ENCODE measurements at regions not wholly inside any gene's neighbourhood (a gene's known extent, or its start where the extent isn't known, plus 50 kb on each side); places are given as distances from the start of the nearest gene placed in this dataset.

GRCh38 chr10:118246332-118247295 is 95.5 kb downstream of the FAM204A start:
- Histone ChIP-seq H3K4me3 (ENCODE audit: low read length) (no peak overlapping the region), H3K36me3 (ENCODE audit: insufficient read depth, low read length) (no peaks in the 10 kb centered on the region), H3K27me3 (ENCODE audit: control insufficient read depth, insufficient read depth, low read length) (peaks cover 64% of the 10 kb centered on the region), H3K9me3 (replicated peaks; ENCODE audit: low read length) (no peaks in the 10 kb centered on the region), H3K9ac (ENCODE audit: low read depth, low read length) (no peak overlapping the region), H3K4me2 (ENCODE audit: low read length) (no peak overlapping the region), H3K4me1 (ENCODE audit: control insufficient read depth, insufficient read depth, low read length) (no peaks in the 10 kb centered on the region)

GRCh38 chr10:118243907-118244306 is 98.2 kb downstream of the FAM204A start:
- no peaks in the 10 kb centered on the region for H3K9me3 ChIP-seq (replicated peaks; ENCODE audit: low read length)
- H3K4me2 ChIP-seq (ENCODE audit: low read length) = no peak overlapping the region
- no peaks in the 10 kb centered on the region for H3K36me3 ChIP-seq (ENCODE audit: insufficient read depth, low read length)
- peaks cover 75% of the 10 kb centered on the region for H3K27me3 ChIP-seq (ENCODE audit: control insufficient read depth, insufficient read depth, low read length)
- no peaks in the 10 kb centered on the region for H3K4me1 ChIP-seq (ENCODE audit: control insufficient read depth, insufficient read depth, low read length)
- no peak overlapping the region for H3K9ac ChIP-seq (ENCODE audit: low read depth, low read length)
- H3K4me3 ChIP-seq (ENCODE audit: low read length) = no peak overlapping the region

DNA sequence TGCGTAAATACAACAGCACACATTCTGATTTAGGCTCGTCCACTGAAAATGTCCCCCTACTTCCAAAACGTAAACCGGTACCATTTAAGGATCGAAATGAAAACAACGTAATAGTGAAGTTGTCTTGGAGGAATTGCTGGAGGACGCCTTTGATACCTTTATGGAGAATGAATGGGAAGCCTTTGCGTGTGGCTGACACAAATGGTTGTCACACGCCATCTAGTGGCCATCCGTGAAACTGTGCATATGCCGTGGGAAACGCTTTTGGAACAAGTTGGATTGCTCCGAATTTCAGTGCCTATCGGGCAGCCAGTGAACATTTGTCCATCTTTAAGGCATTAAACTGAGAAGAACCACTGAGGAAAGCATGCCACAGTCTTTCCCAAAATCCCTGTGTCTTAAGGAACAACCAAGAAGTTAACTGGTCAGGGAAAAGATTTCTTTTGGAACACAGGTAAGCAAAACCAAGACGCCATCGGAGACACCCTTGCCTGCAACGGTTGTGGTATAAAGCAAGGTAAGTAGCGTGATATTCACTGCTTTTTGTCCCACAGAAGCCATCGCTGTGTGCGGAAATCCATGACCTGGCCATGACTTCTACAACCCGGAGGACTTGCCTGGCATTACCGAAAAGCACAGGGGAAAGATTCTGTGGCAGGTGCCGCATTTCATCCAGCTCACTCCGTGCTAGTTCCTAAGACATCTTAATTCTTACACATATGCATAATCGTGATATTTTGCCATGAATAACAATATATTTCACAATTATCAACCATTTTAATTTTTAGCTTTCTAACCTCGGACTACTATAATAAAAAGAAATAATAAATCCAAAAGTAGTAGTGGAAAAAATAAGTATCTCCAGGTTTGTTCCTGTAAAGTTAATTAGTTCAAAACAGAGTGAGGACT is 100.6 kb downstream of the FAM204A start:
- no peaks in the 10 kb centered on the region for H3K9me3 ChIP-seq (replicated peaks; ENCODE audit: low read length)
- H3K9ac ChIP-seq (ENCODE audit: low read depth, low read length) = no peak overlapping the region
- no peak overlapping the region for H3K4me3 ChIP-seq (ENCODE audit: low read length)
- no peak overlapping the region for H3K4me2 ChIP-seq (ENCODE audit: low read length)
- H3K36me3 ChIP-seq (ENCODE audit: insufficient read depth, low read length) = no peaks in the 10 kb centered on the region
- H3K4me1 ChIP-seq (ENCODE audit: control insufficient read depth, insufficient read depth, low read length) = no peaks in the 10 kb centered on the region
- peaks cover 63% of the 10 kb centered on the region for H3K27me3 ChIP-seq (ENCODE audit: control insufficient read depth, insufficient read depth, low read length)

DNA sequence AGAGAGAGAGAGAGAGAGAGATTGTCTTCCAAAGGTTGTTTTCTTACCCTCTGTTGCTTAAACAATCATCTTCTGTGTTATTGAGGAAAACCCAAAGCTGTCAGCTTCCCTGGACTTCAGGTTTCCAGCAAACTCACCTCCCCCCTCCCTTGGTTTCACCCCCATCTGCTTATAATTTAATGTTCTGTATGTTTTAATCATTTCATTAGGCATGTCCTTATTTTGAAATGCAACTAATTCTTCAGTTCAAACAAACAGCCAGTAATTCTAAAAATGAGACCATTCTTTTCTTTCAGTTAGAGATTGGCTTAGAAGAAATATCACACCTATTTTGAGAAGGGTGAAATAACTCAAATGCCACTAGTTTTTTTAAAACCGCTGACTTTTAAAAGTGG is 102.9 kb downstream of the FAM204A start:
- Histone ChIP-seq H3K36me3 (ENCODE audit: insufficient read depth, low read length) (no peaks in the 10 kb centered on the region), H3K4me1 (ENCODE audit: control insufficient read depth, insufficient read depth, low read length) (no peaks in the 10 kb centered on the region), H3K27me3 (ENCODE audit: control insufficient read depth, insufficient read depth, low read length) (peaks cover 57% of the 10 kb centered on the region), H3K9me3 (replicated peaks; ENCODE audit: low read length) (no peaks in the 10 kb centered on the region), H3K4me3 (ENCODE audit: low read length) (no peak overlapping the region), H3K4me2 (ENCODE audit: low read length) (no peak overlapping the region), H3K9ac (ENCODE audit: low read depth, low read length) (no peak overlapping the region)

- Histone ChIP-seq H3K4me1 (ENCODE audit: control insufficient read depth, insufficient read depth, low read length) (no peaks in the 10 kb centered on the region), H3K4me3 (ENCODE audit: low read length) (no peak overlapping the region), H3K4me2 (ENCODE audit: low read length) (no peak overlapping the region), H3K9me3 (replicated peaks; ENCODE audit: low read length) (no peaks in the 10 kb centered on the region), H3K36me3 (ENCODE audit: insufficient read depth, low read length) (no peaks in the 10 kb centered on the region), H3K9ac (ENCODE audit: low read depth, low read length) (no peak overlapping the region), H3K27me3 (ENCODE audit: control insufficient read depth, insufficient read depth, low read length) (peaks cover 52% of the 10 kb centered on the region)
These were observed 103.4 kb downstream of the FAM204A start for GRCh38 chr10:118238573-118239235.

- H3K9ac ChIP-seq (ENCODE audit: low read depth, low read length) = no peak overlapping the region
- no peaks in the 10 kb centered on the region for H3K9me3 ChIP-seq (replicated peaks; ENCODE audit: low read length)
- H3K36me3 ChIP-seq (ENCODE audit: insufficient read depth, low read length) = no peaks in the 10 kb centered on the region
- H3K27me3 ChIP-seq (ENCODE audit: control insufficient read depth, insufficient read depth, low read length) = peaks cover 44% of the 10 kb centered on the region
- H3K4me1 ChIP-seq (ENCODE audit: control insufficient read depth, insufficient read depth, low read length) = no peaks in the 10 kb centered on the region
- no peak overlapping the region for H3K4me2 ChIP-seq (ENCODE audit: low read length)
- no peak overlapping the region for H3K4me3 ChIP-seq (ENCODE audit: low read length)
These were observed 104.2 kb downstream of the FAM204A start for GRCh38 chr10:118237930-118238329.

DNA sequence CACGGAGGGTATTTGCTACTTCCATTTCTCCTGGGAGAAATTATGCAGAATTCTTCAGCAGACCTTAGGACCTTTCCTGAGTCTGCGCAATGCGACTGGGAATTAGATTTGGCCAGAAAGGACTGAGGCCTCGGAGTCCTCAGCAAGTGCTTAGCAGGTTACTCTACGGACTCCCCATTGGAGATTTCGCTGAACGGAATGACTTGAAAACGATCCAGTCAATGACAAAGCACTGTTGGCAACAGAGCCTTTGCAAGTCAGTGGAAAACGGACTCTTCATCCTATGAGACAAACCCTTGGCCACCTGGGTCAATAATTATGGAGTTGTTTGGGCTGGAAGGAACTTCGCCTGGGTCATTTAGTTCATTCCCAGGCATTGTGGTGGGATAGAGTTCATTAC is 107.4 kb downstream of the FAM204A start:
- Histone ChIP-seq H3K36me3 (ENCODE audit: insufficient read depth, low read length) (no peaks in the 10 kb centered on the region), H3K4me1 (ENCODE audit: control insufficient read depth, insufficient read depth, low read length) (no peaks in the 10 kb centered on the region), H3K27me3 (ENCODE audit: control insufficient read depth, insufficient read depth, low read length) (peaks cover 20% of the 10 kb centered on the region)

DNA sequence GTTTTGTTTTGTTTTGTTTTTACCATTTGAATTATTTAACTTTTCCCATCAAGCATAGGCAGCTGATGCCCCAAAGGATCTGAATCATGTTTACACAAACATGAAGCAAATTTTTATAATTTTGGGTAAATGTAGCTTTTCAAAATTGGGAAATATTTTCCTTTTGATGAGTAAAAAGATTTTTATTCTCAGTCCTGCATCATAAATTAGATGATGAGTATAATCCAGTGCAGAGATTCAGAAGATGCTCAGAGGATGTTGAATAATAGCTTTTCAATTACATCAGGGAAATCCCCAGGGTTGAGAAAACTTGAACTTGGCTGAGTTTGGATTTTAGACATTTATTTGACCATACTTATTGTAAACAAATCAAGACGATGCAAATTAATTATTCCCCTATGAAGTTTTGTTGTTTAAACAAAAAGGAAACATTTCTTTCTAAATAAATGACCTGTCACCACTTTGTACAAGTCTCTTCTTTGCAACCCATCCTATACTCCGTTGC is 121.7 kb downstream of the FAM204A start:
- no peak overlapping the region for H3K4me3 ChIP-seq (ENCODE audit: low read length)
- H3K27me3 ChIP-seq (ENCODE audit: control insufficient read depth, insufficient read depth, low read length) = no peaks in the 10 kb centered on the region
- H3K36me3 ChIP-seq (ENCODE audit: insufficient read depth, low read length) = no peaks in the 10 kb centered on the region
- no peak overlapping the region for H3K4me2 ChIP-seq (ENCODE audit: low read length)
- no peaks in the 10 kb centered on the region for H3K4me1 ChIP-seq (ENCODE audit: control insufficient read depth, insufficient read depth, low read length)
- H3K9ac ChIP-seq (ENCODE audit: low read depth, low read length) = no peak overlapping the region
- H3K9me3 ChIP-seq (replicated peaks; ENCODE audit: low read length) = no peaks in the 10 kb centered on the region

More for the DNA sequence above, 107.4 kb downstream of the FAM204A start:
- Histone ChIP-seq H3K9ac (ENCODE audit: low read depth, low read length) (no peak overlapping the region), H3K4me3 (ENCODE audit: low read length) (no peak overlapping the region), H3K9me3 (replicated peaks; ENCODE audit: low read length) (no peaks in the 10 kb centered on the region), H3K4me2 (ENCODE audit: low read length) (no peak overlapping the region)

DNA sequence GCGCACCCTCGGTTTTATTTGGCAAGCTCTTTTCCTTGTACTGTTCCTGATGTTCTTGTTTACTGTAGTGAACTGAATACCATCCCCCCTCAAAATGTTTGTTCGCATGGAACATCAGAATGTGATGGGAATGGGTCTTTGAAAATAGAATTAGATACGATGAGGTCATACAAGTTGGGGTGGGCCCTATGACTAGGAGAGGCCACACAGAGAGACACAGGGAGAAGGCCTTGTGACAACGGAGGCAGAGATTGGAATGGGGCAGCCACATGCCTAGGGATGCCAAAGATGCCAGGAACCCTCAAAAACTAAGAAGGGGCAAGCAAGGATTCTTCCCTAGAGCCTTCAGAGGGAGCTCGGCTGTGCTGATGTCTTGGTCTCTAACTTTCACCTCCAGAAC is 123.6 kb downstream of the FAM204A start:
- H3K27me3 ChIP-seq (ENCODE audit: control insufficient read depth, insufficient read depth, low read length) = no peaks in the 10 kb centered on the region
- no peak overlapping the region for H3K4me2 ChIP-seq (ENCODE audit: low read length)
- H3K9me3 ChIP-seq (replicated peaks; ENCODE audit: low read length) = no peaks in the 10 kb centered on the region
- H3K9ac ChIP-seq (ENCODE audit: low read depth, low read length) = no peak overlapping the region
- no peaks in the 10 kb centered on the region for H3K4me1 ChIP-seq (ENCODE audit: control insufficient read depth, insufficient read depth, low read length)
- H3K4me3 ChIP-seq (ENCODE audit: low read length) = no peak overlapping the region
- H3K36me3 ChIP-seq (ENCODE audit: insufficient read depth, low read length) = no peaks in the 10 kb centered on the region

DNA sequence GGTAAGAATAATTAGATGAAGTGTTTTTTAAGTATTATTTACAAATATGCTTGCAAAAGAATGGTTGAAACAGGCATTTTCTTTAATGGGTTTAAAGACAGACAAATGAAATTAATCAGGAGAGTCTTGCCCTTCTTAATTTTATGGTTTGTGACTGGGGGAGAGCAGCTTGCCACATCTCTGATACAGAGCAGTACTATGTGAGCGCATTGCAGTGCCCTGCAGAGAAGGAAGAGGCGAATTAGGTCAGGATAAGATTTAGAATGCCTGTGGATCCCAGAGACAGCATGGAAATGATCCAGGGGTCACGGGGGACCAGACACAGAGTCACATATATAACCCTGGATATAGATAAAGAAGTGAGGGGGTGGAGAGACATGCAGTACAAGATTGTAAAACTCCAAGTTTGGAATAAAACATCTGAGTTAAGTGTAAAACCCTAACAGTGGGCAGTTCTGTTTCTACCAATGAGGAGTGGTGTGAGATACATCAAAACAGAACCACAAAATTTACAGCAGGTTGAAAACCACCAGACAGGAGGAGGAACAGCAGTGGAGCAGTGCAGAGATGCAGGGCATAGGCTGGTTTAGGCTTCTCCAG is 125.5 kb downstream of the FAM204A start:
- H3K9me3 ChIP-seq (replicated peaks; ENCODE audit: low read length) = no peaks in the 10 kb centered on the region
- H3K4me2 ChIP-seq (ENCODE audit: low read length) = no peak overlapping the region
- H3K4me3 ChIP-seq (ENCODE audit: low read length) = no peak overlapping the region
- H3K36me3 ChIP-seq (ENCODE audit: insufficient read depth, low read length) = no peaks in the 10 kb centered on the region
- no peaks in the 10 kb centered on the region for H3K27me3 ChIP-seq (ENCODE audit: control insufficient read depth, insufficient read depth, low read length)
- H3K4me1 ChIP-seq (ENCODE audit: control insufficient read depth, insufficient read depth, low read length) = no peaks in the 10 kb centered on the region
- no peak overlapping the region for H3K9ac ChIP-seq (ENCODE audit: low read depth, low read length)

- H3K9me3 ChIP-seq (replicated peaks; ENCODE audit: low read length) = no peaks in the 10 kb centered on the region
- no peak overlapping the region for H3K4me2 ChIP-seq (ENCODE audit: low read length)
- no peaks in the 10 kb centered on the region for H3K27me3 ChIP-seq (ENCODE audit: control insufficient read depth, insufficient read depth, low read length)
- no peaks in the 10 kb centered on the region for H3K36me3 ChIP-seq (ENCODE audit: insufficient read depth, low read length)
- no peak overlapping the region for H3K4me3 ChIP-seq (ENCODE audit: low read length)
- no peaks in the 10 kb centered on the region for H3K4me1 ChIP-seq (ENCODE audit: control insufficient read depth, insufficient read depth, low read length)
- no peak overlapping the region for H3K9ac ChIP-seq (ENCODE audit: low read depth, low read length)
These were observed 126.1 kb downstream of the FAM204A start for GRCh38 chr10:118216020-118216419.

Data from skeletal muscle satellite cell (primary cell).